H1 (cell line): ENCODE measurements at regions not wholly inside any gene's neighbourhood (a gene's known extent, or its start where the extent isn't known, plus 50 kb on each side); places are given as distances from the start of the nearest gene placed in this dataset.

ENCODE experiments used
- CTCF ChIA-PET: fragments of 300-600 bp; sonication (Branson Sonifier 250); formaldehyde crosslinking; loops from one replicate; lab custom pipeline; 2021; ENCODE audit not compliant: partially characterized antibody; lab: Charles Lee
- POLR2A ChIA-PET: fragments of 300-600 bp; sonication (Branson Sonifier 250); formaldehyde crosslinking; loops from one replicate; lab custom pipeline; 2021; ENCODE audit warnings: inconsistent platforms; ENCODE audit not compliant: partially characterized antibody; lab: Charles Lee
- DNase-seq, 2 experiments: peaks; one replicate each; pipeline versions ENCODE4 v3.0.0 to v3.0.0-alpha.2; 2010 to 2022; ENCODE audit warnings: low spot score in 2 of 2, low read depth in 1 of 2, mixed read lengths in 1 of 2
- FAIRE-seq: peaks from 2 replicates; lab custom pipeline; 2011; peaks lifted over from hg19 to GRCh38; lab: Jason Lieb, UNC
- H2AFZ ChIP-seq: 2 replicates; pipeline ENCODE4 v1.8.1; 2012; ENCODE audit warnings: low read length, inconsistent platforms
- H2AK5ac ChIP-seq: 2 replicates; pipeline ENCODE4 v1.6.1; 2013; ENCODE audit warnings: low read depth, low read length
- H2BK120ac ChIP-seq: replicated peaks from 2 replicates; pipeline ENCODE3; 2013; ENCODE audit warnings: low read depth, low read length, inconsistent platforms
- H2BK12ac ChIP-seq: 2 replicates; pipeline ENCODE4 v1.6.1; 2013; ENCODE audit warnings: low read depth, low read length
- H2BK15ac ChIP-seq: 2 replicates; pipeline ENCODE4 v1.6.1; 2013; ENCODE audit warnings: low read length
- H2BK20ac ChIP-seq: 2 replicates; pipeline ENCODE4 v1.6.1; 2013; ENCODE audit warnings: low read length
- H2BK5ac ChIP-seq: 2 replicates; pipeline ENCODE4 v1.6.1; 2013; ENCODE audit warnings: low read depth, low read length
- H3K14ac ChIP-seq: 2 replicates; pipeline ENCODE4 v1.6.1; 2013; ENCODE audit warnings: inconsistent platforms; ENCODE audit not compliant: insufficient read length
- H3K18ac ChIP-seq: 2 replicates; pipeline ENCODE4 v1.6.1; 2013; ENCODE audit warnings: low read length; ENCODE audit errors: extremely low read depth
- H3K23ac ChIP-seq: 2 replicates; pipeline ENCODE4 v1.6.1; 2013; ENCODE audit warnings: inconsistent platforms; ENCODE audit not compliant: insufficient read length
- H3K23me2 ChIP-seq: 2 replicates; pipeline ENCODE4 v1.6.1; 2013; ENCODE audit warnings: low read depth, low read length
- H3K27ac ChIP-seq: 2 replicates; pipeline ENCODE4 v1.6.1; 2011; ENCODE audit warnings: low read depth, low read length, inconsistent platforms
- H3K27me3 ChIP-seq, 4 experiments: replicated peaks in 1 of 4; 1 replicate in 1 of 4; 2 replicates in 3 of 4; pipeline versions ENCODE4 v1.6.1 to v1.8.1; 2011 to 2013; ENCODE audit warnings: low read length in 3 of 4, mild to moderate bottlenecking in 3 of 4, inconsistent platforms in 2 of 4, mixed read lengths in 2 of 4, moderate library complexity in 1 of 4; ENCODE audit not compliant: control insufficient read depth in 3 of 4, insufficient read depth in 3 of 4; ENCODE audit errors: extremely low read depth in 1 of 4
- H3K36me3 ChIP-seq, 4 experiments: 2 replicates each; pipeline versions ENCODE4 v1.6.1 to v1.8.1; 2011 to 2013; ENCODE audit warnings: mild to moderate bottlenecking in 4 of 4, low read length in 3 of 4, moderate library complexity in 2 of 4, control low read depth in 1 of 4, inconsistent platforms in 1 of 4; ENCODE audit not compliant: insufficient read depth in 4 of 4, control insufficient read depth in 2 of 4
- H3K4ac ChIP-seq: replicated peaks from 2 replicates; pipeline ENCODE3; 2013; ENCODE audit warnings: low read length, low read depth, mixed read lengths, inconsistent platforms; ENCODE audit not compliant: insufficient read length
- H3K4me1 ChIP-seq, 4 experiments: replicated peaks in 1 of 4; 1 replicate in 1 of 4; 2 replicates in 3 of 4; pipeline versions ENCODE4 v1.6.1 to v1.8.1; 2011 to 2013; ENCODE audit warnings: low read length in 3 of 4, inconsistent platforms in 2 of 4, mixed read lengths in 1 of 4; ENCODE audit not compliant: insufficient read depth in 4 of 4, control insufficient read depth in 3 of 4
- H3K4me2 ChIP-seq, 2 experiments: 2 replicates each; pipeline versions ENCODE4 v1.6.1 to v1.8.1; 2011 to 2013; ENCODE audit warnings: low read depth in 2 of 2, low read length in 2 of 2, control low read depth in 1 of 2, inconsistent platforms in 1 of 2, mild to moderate bottlenecking in 1 of 2; ENCODE audit not compliant: insufficient read depth in 1 of 2
- H3K4me3 ChIP-seq, 4 experiments: fragments of 200-600, 300-600 bp in 1 of 4; sonication (generic), shearing (Covaris generic), sonication (Bioruptor Twin) in 1 of 4; 2 replicates each; pipeline versions ENCODE4 v1.5.1 to v1.8.1; 2011 to 2016; ENCODE audit warnings: low read length in 4 of 4, low read depth in 3 of 4, control low read depth in 2 of 4, inconsistent platforms in 2 of 4, mild to moderate bottlenecking in 2 of 4, mixed read lengths in 1 of 4, moderate library complexity in 1 of 4; ENCODE audit not compliant: insufficient read depth in 2 of 4; ENCODE audit errors: extremely low read depth in 1 of 4
- H3K56ac ChIP-seq: replicated peaks from 2 replicates; pipeline ENCODE3; 2013; ENCODE audit warnings: low read depth, mild to moderate bottlenecking, mixed read lengths, low read length, inconsistent platforms; ENCODE audit not compliant: insufficient read length
- H3K79me1 ChIP-seq: 2 replicates; pipeline ENCODE4 v1.6.1; 2013; ENCODE audit warnings: low read depth, low read length, control low read depth
- H3K79me2 ChIP-seq, 2 experiments: 2 replicates each; pipeline versions ENCODE4 v1.6.1 to v1.8.1; 2012 to 2013; ENCODE audit warnings: low read length in 2 of 2, mild to moderate bottlenecking in 2 of 2, inconsistent platforms in 1 of 2; ENCODE audit not compliant: insufficient read depth in 2 of 2, control insufficient read depth in 1 of 2
- H3K9ac ChIP-seq, 4 experiments: replicated peaks in 1 of 4; 1 replicate in 1 of 4; 2 replicates in 3 of 4; pipeline versions ENCODE4 v1.6.1 to v1.8.1; 2011 to 2013; ENCODE audit warnings: low read depth in 3 of 4, low read length in 3 of 4, control low read depth in 2 of 4, mild to moderate bottlenecking in 2 of 4, moderate library complexity in 2 of 4, inconsistent platforms in 1 of 4; ENCODE audit errors: extremely low read depth in 1 of 4
- H3K9me3 ChIP-seq, 2 experiments: 2 replicates each; pipeline versions ENCODE4 v1.6.1 to v1.8.1; 2012 to 2013; ENCODE audit warnings: mild to moderate bottlenecking in 2 of 2, moderate library complexity in 2 of 2, control low read depth in 1 of 2, inconsistent platforms in 1 of 2, low read depth in 1 of 2, low read length in 1 of 2, mixed read lengths in 1 of 2; ENCODE audit not compliant: insufficient read depth in 2 of 2
- H4K20me1 ChIP-seq, 2 experiments: replicated peaks in 1 of 2; 2 replicates each; pipeline versions ENCODE3 to v1.8.1; 2011 to 2013; ENCODE audit warnings: inconsistent platforms in 2 of 2, low read length in 2 of 2, mild to moderate bottlenecking in 1 of 2; ENCODE audit not compliant: insufficient read depth in 2 of 2, control insufficient read depth in 1 of 2
- H4K5ac ChIP-seq: 2 replicates; pipeline ENCODE4 v1.6.1; 2013; ENCODE audit warnings: low read length, low read depth, mixed read lengths, inconsistent platforms; ENCODE audit not compliant: insufficient read length
- H4K8ac ChIP-seq: 2 replicates; pipeline ENCODE4 v1.8.0; 2013; ENCODE audit warnings: mild to moderate bottlenecking, moderate library complexity, low read length, inconsistent platforms; ENCODE audit not compliant: insufficient read depth; ENCODE audit errors: extremely low read depth
- H4K91ac ChIP-seq: replicated peaks from 2 replicates; pipeline ENCODE3; 2013; ENCODE audit warnings: low read length, mixed read lengths, inconsistent platforms; ENCODE audit not compliant: insufficient read length
- HDAC6 ChIP-seq: IDR thresholded peaks from one replicate; pipeline ENCODE4 v1.7.1; 2012; ENCODE audit warnings: low read depth, mild to moderate bottlenecking, inconsistent platforms, low read length, moderate library complexity
- PHF8 ChIP-seq: fragments of 200-600 bp; sonication (generic); conservative IDR thresholded peaks from 2 replicates; pipeline ENCODE4 v1.7.1; 2012; ENCODE audit warnings: low read depth, mild to moderate bottlenecking, inconsistent platforms, low read length, moderate library complexity
- RXRA ChIP-seq: IDR thresholded peaks from 2 replicates; pipeline ENCODE4 v1.6.1; 2011; ENCODE audit warnings: low read depth, mild to moderate bottlenecking, low read length, moderate library complexity; ENCODE audit not compliant: insufficient read depth
- WGBS, 2 experiments: shearing (Covaris generic) in 1 of 2; methylation state at CpG; one replicate each; pipeline versions ENCODE4 v1.1.6 to v1.1.7; 2013 to 2015; ENCODE audit warnings: low lambda C conversion rate in 2 of 2, mixed read lengths in 2 of 2, inconsistent platforms in 1 of 2, low coverage in 1 of 2, missing lambda C conversion rate in 1 of 2; ENCODE audit not compliant: insufficient replicate concordance in 2 of 2, insufficient coverage in 1 of 2, insufficient read length in 1 of 2; ENCODE audit errors: extremely low coverage in 1 of 2, missing lambda C conversion rate in 1 of 2; 5-methylcytosine and 5-hydroxymethylcytosine counted together
- TF ChIP-seq, protein P1 (sequence below): IDR thresholded peaks from 2 replicates; pipeline ENCODE4 v1.6.1; 2012; ENCODE audit warnings: low read length, inconsistent platforms

DNA sequence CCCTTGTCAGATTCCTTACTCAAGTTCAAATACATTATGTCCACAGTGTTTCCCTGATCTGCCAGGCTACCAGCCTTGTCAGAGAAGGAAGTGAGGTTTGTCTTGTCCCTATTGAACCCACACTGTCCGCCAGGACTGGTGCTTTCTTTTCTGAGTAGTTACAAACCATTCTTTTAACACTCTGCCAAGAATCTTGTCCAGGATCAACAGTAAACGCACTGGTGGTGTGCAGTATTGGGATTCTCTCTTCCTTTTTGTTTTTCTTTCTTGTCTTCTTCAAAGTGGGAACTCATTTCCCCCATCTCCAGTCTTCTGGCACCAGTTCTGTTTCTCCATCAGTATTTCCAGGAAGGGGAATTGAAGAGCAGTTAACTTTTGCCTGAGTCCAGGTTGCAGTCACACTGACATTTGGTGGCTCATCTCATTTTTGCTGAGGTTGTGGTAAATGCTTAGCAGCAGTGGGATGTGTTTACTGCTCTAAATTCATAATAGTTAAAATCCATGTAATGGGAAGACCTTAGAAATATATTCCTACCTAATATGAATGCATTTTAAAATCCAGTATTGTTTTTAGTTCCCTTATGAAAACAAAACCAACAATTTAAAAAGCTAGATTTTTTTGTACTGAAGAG lies 295.3 kb downstream of the PRL start:
- no peak overlapping the region for H3K14ac ChIP-seq
- WGBS, 2 experiments = 83% methylated on average over 2 of the region's 2 CpGs; no CpG with 5 or more reads in 1 of the 2 experiments
- no peak overlapping the region for H3K4me2 ChIP-seq
- ChIA-PET CTCF (interaction anchor here (1.4 kb wide), 1 partner anchor 10 kb away, joined by 3 read pairs; no protein-coding TSS in a partner anchor), POLR2A (interaction anchor here (1.3 to 1.6 kb wide), 2 partner anchors 9 to 10 kb away, joined by 3 to 5 read pairs; no protein-coding TSS in a partner anchor)
- no peak overlapping the region for H3K56ac ChIP-seq
- no peak overlapping the region for H2AFZ ChIP-seq
- H3K36me3 ChIP-seq = no peaks in the 10 kb centered on the region
- H3K27me3 ChIP-seq = no peaks in the 10 kb centered on the region
- H3K79me1 ChIP-seq = no peaks in the 10 kb centered on the region
- no peak overlapping the region for H3K4me3 ChIP-seq
- H4K20me1 ChIP-seq = no peaks in the 10 kb centered on the region
- peaks cover 0 to 3% (median 0%) of the 10 kb centered on the region in 4 experiments; a peak in 1 of 7 replicates for H3K4me1 ChIP-seq
- no peak overlapping the region for H2BK120ac ChIP-seq
- H3K27ac ChIP-seq = no peak overlapping the region
- H3K4ac ChIP-seq = no peak overlapping the region
- DNase-seq = no peak
- no peak overlapping the region for H3K18ac ChIP-seq
- no peak overlapping the region for H4K5ac ChIP-seq
- FAIRE-seq = no peak
- no peak overlapping the region for H2BK15ac ChIP-seq
- no peaks in the 10 kb centered on the region for H3K23me2 ChIP-seq
- no peak overlapping the region for H2BK5ac ChIP-seq
- H2BK12ac ChIP-seq = no peak overlapping the region
- H3K9me3 ChIP-seq = no peaks in the 10 kb centered on the region
- TF ChIP-seq PHF8 (no peak), RXRA (no peak), HDAC6 (no peak)
- TF ChIP-seq, protein P1, sequence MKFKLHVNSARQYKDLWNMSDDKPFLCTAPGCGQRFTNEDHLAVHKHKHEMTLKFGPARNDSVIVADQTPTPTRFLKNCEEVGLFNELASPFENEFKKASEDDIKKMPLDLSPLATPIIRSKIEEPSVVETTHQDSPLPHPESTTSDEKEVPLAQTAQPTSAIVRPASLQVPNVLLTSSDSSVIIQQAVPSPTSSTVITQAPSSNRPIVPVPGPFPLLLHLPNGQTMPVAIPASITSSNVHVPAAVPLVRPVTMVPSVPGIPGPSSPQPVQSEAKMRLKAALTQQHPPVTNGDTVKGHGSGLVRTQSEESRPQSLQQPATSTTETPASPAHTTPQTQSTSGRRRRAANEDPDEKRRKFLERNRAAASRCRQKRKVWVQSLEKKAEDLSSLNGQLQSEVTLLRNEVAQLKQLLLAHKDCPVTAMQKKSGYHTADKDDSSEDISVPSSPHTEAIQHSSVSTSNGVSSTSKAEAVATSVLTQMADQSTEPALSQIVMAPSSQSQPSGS = no peak
- H3K79me2 ChIP-seq = peaks cover 0 to 10% of the 10 kb centered on the region in 2 experiments; a peak in 1 of 4 replicates
- H4K91ac ChIP-seq = no peak overlapping the region
- no peak overlapping the region for H3K23ac ChIP-seq
- H2AK5ac ChIP-seq = no peak overlapping the region
- H2BK20ac ChIP-seq = no peak overlapping the region
- no peak overlapping the region for H4K8ac ChIP-seq
- no peak overlapping the region for H3K9ac ChIP-seq
